ENCODE measurements at regions not wholly inside any gene's neighbourhood (a gene's known extent, or its start where the extent isn't known, plus 50 kb on each side); places are given as distances from the start of the nearest gene placed in this dataset.

DNA sequence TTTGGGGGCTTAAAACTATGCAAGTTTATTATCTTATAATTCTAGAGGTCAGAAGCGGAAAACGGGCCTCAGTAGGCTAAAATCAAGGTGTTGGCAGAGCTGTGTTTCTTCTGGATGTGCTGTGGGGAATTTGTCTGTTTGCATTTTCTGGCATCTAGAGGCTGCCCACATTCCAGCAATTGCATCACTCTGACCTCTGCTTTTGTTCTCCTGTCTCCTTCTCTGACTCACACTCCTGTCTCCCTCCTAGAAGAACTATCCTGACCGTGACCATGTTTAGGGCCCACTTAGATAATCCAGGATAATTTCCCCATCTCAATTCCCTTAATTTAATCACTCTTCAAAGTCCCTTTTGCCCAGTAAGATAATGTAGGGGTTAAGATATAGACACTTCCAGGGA, 127.4 kb upstream of the DEPDC1 start:
- Histone ChIP-seq H3K9me3 (peaks cover 0 to 37% (median 25%) of the 10 kb centered on the region in 8 donors), H3K4me3 (no peak overlapping the region), H3K27ac (no peak overlapping the region), H3K4me1 (no peaks in the 10 kb centered on the region), H3K36me3 (no peaks in the 10 kb centered on the region), H3K27me3 (replicated peaks in 1 of 7) (no peaks in the 10 kb centered on the region)
- TF ChIP-seq, protein P1, sequence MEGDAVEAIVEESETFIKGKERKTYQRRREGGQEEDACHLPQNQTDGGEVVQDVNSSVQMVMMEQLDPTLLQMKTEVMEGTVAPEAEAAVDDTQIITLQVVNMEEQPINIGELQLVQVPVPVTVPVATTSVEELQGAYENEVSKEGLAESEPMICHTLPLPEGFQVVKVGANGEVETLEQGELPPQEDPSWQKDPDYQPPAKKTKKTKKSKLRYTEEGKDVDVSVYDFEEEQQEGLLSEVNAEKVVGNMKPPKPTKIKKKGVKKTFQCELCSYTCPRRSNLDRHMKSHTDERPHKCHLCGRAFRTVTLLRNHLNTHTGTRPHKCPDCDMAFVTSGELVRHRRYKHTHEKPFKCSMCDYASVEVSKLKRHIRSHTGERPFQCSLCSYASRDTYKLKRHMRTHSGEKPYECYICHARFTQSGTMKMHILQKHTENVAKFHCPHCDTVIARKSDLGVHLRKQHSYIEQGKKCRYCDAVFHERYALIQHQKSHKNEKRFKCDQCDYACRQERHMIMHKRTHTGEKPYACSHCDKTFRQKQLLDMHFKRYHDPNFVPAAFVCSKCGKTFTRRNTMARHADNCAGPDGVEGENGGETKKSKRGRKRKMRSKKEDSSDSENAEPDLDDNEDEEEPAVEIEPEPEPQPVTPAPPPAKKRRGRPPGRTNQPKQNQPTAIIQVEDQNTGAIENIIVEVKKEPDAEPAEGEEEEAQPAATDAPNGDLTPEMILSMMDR (IDR thresholded peaks at IDR 0.05 in 8 of 11, conservative IDR thresholded peaks at IDR 0.05 in 3 of 11) = no peak
- TF ChIP-seq POLR2AphosphoS5 (IDR thresholded peaks at IDR 0.05) (no peak), POLR2A (IDR thresholded peaks at IDR 0.05) (no peak)
- intact Hi-C loops (cut with DNase I; ENCODE audit: low total_unique reads) = no loop called here
- DNase-seq = no peak
- 67 to 90% (median 85%) methylated on average over 3 of the region's 3 CpGs for WGBS, 5 donors

DNA sequence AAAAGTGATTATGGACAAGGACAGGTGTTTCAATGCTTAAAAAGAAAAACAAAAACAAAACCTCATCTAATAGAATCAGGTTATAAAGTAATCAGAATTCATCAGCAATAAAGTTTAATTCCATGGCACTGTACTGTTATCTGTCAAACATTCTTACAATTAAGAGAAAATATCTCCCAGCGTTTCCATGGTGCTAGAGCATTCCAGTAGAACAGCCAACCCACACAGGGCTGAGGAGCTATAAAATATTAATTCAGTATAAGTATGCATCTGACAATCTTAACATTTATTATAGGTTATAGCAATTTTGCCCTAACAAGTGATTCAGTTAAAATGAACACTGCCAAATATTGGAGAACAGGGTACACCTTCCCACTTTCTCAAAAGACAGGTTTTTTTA, 128.7 kb upstream of the DEPDC1 start:
- Histone ChIP-seq H3K27me3 (replicated peaks in 1 of 7) (no peaks in the 10 kb centered on the region), H3K36me3 (no peaks in the 10 kb centered on the region), H3K4me1 (no peaks in the 10 kb centered on the region), H3K27ac (no peak overlapping the region), H3K9me3 (peaks cover 0 to 23% (median 14%) of the 10 kb centered on the region in 8 donors), H3K4me3 (no peak overlapping the region)
- intact Hi-C loops (cut with DNase I; ENCODE audit: low total_unique reads) = no loop called here
- DNase-seq = no peak
- 73 to 90% (median 76%) methylated on average over 1 of the region's 1 CpG for WGBS, 5 donors
- TF ChIP-seq, protein P1 (IDR thresholded peaks at IDR 0.05 in 8 of 11, conservative IDR thresholded peaks at IDR 0.05 in 3 of 11) = no peak

DNA sequence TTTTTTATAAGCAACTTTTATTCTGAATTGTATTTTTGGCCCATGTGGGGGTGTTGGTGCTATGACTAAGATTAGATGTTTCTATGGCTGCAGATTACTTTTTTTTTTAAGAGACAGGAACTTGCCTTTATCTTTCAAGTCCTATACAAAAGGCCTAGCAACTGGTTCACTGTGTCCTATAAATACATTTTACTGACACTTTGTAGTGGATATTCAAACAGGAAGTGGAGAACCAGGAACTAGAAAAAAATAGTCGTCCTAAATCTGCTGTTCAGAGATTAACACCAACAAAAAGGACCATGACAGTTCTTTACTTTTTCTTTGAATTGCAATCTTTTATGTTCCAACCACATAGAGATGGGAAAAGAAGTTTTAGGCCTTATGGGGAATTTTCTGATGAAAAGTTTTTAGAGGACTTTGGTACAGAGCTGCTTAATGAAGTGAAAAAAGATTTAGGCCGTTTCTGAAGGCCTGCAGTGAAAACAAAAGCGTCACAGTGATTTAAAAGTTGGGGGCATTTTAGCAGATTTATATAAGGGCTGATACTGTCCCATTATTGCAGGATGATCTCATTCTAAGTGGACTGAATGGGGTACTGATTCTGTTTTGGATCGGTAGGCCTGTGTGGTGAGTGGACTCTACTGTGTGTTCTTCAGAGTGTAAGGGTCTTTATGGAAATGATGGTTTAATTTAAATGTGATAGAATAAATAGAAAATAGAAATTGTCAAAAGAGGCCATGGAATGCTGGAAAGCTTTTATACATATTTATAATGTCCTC, 136.4 kb upstream of the DEPDC1 start:
- intact Hi-C loops (cut with DNase I; ENCODE audit: low total_unique reads) = no loop called here
- no peaks in the 10 kb centered on the region for H3K27me3 ChIP-seq (replicated peaks in 1 of 7)
- H3K4me1 ChIP-seq = no peaks in the 10 kb centered on the region
- H3K36me3 ChIP-seq = no peaks in the 10 kb centered on the region
- 56 to 67% (median 61%) methylated on average over 4 of the region's 4 CpGs for WGBS, 5 donors
- H3K4me3 ChIP-seq = no peak overlapping the region
- H3K27ac ChIP-seq = no peak overlapping the region
- no peaks in the 10 kb centered on the region for H3K9me3 ChIP-seq
- DNase-seq = no peak
- TF ChIP-seq, protein P1 (IDR thresholded peaks at IDR 0.05 in 8 of 11, conservative IDR thresholded peaks at IDR 0.05 in 3 of 11) = no peak
- TF ChIP-seq POLR2A (IDR thresholded peaks at IDR 0.05) (no peak), POLR2AphosphoS5 (IDR thresholded peaks at IDR 0.05) (no peak)

DNA sequence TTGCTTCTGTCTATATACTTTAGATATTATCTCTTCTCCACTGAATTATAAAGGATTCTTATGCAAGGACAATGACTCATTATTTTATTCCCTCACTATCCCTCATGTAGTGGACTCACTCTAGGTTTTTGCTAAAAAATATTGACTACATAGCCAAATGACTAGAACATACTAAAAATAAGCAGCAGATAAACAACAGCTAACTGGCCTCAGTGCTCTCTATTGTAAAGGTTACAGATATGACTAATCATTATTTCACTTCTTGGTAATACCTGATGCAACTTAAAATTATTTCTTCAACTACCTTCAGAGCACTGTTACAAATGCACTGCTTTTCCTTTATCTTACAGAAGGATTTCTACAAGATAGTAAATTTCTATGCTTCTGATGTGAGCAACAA, 147.6 kb upstream of the DEPDC1 start:
- H3K27ac ChIP-seq = no peak overlapping the region
- peaks cover 0 to 7% (median 0%) of the 10 kb centered on the region in 8 donors for H3K9me3 ChIP-seq
- H3K4me1 ChIP-seq = no peaks in the 10 kb centered on the region
- H3K36me3 ChIP-seq = no peaks in the 10 kb centered on the region
- intact Hi-C loops (cut with DNase I; ENCODE audit: low total_unique reads) = no loop called here
- no peak for TF ChIP-seq POLR2A (IDR thresholded peaks at IDR 0.05)
- TF ChIP-seq, protein P1 (IDR thresholded peaks at IDR 0.05 in 8 of 11, conservative IDR thresholded peaks at IDR 0.05 in 3 of 11) = no peak
- TF ChIP-seq POLR2AphosphoS5 (IDR thresholded peaks at IDR 0.05) = no peak
- no peak overlapping the region for H3K4me3 ChIP-seq
- no peaks in the 10 kb centered on the region for H3K27me3 ChIP-seq (replicated peaks in 1 of 7)
- DNase-seq = no peak
